Hepatic stellate cell (primary cell): ENCODE measurements at regions not wholly inside any gene's neighbourhood (a gene's known extent, or its start where the extent isn't known, plus 50 kb on each side); places are given as distances from the start of the nearest gene placed in this dataset.
"Not testable (repeated sequence)": the region's sequence is repeated elsewhere in the genome, so short reads cannot be mapped to it uniquely, and the experiment has no call there.

Experiments
- DNase-seq: peaks from one replicate; pipeline ENCODE4 v3.0.0; 2011; ENCODE audit warnings: low spot score

- no peak for DNase-seq
Observed at GRCh38 chr6:134391205-134391604, 73.3 kb upstream of the SGK1 start.

- DNase-seq = no peak
Observed at GRCh38 chr6:134389658-134390057, 71.7 kb upstream of the SGK1 start.

GRCh38 chr6:134389129-134389528, 71.2 kb upstream of the SGK1 start:
- DNase-seq = no peak

- DNase-seq = not testable (repeated sequence)
Observed at GRCh38 chr6:134386482-134386881, 68.6 kb upstream of the SGK1 start.

GRCh38 chr6:134381959-134382358, 64.0 kb upstream of the SGK1 start:
- DNase-seq = no peak

GRCh38 chr6:134379599-134379998, 61.7 kb upstream of the SGK1 start:
- DNase-seq = no peak

GRCh38 chr6:134379076-134379475, 61.2 kb upstream of the SGK1 start:
- DNase-seq = no peak

GRCh38 chr6:134378426-134378825, 60.5 kb upstream of the SGK1 start:
- no peak for DNase-seq

GRCh38 chr6:134376785-134377184, 58.9 kb upstream of the SGK1 start:
- DNase-seq = no peak

GRCh38 chr6:134375220-134375580, 57.3 kb upstream of the SGK1 start:
- no peak for DNase-seq

GRCh38 chr6:134374491-134375219, 56.7 kb upstream of the SGK1 start:
- DNase-seq = no peak

- no peak for DNase-seq
Observed at GRCh38 chr6:134373993-134374392, 56.1 kb upstream of the SGK1 start.

- DNase-seq = peak; percentile 55
Observed at GRCh38 chr6:134373282-134373922, 55.5 kb upstream of the SGK1 start.

GRCh38 chr6:134372603-134373281, 54.8 kb upstream of the SGK1 start:
- peak; percentile 13 for DNase-seq

GRCh38 chr6:134368670-134369069, 50.8 kb upstream of the SGK1 start:
- DNase-seq = no peak
